Esophagus muscularis mucosa (tissue), 4 donors: ENCODE measurements at regions not wholly inside any gene's neighbourhood (a gene's known extent, or its start where the extent isn't known, plus 50 kb on each side); places are given as distances from the start of the nearest gene placed in this dataset.

Source experiments
- EP300 ChIP-seq: sonication (generic); formaldehyde crosslinking; IDR thresholded peaks from one replicate; pipeline ENCODE4 v1.6.1; 2017; ENCODE audit warnings: antibody characterized with exemption
- POLR2A ChIP-seq: fragments of 450-650 bp; IDR thresholded peaks from one replicate; pipeline ENCODE4 v1.6.1; 2017; ENCODE audit warnings: antibody characterized with exemption, moderate library complexity, mild to moderate bottlenecking, low read depth
- POLR2AphosphoS5 ChIP-seq, 2 donors: sonication (generic); formaldehyde crosslinking; IDR thresholded peaks; one replicate each; pipeline ENCODE4 v1.6.1; 2017; ENCODE audit warnings: antibody characterized with exemption in 2 of 2
- TF ChIP-seq, protein P1 (sequence below), 3 experiments: fragments of 200-600 bp in 2 of 3; fragments of 450-650 bp in 1 of 3; sonication (generic) in 2 of 3; IDR thresholded peaks; one replicate each; pipeline ENCODE4 v1.5.1; 2017 to 2019; ENCODE audit warnings: antibody characterized with exemption in 3 of 3, mild to moderate bottlenecking in 2 of 3, moderate library complexity in 1 of 3

DNA sequence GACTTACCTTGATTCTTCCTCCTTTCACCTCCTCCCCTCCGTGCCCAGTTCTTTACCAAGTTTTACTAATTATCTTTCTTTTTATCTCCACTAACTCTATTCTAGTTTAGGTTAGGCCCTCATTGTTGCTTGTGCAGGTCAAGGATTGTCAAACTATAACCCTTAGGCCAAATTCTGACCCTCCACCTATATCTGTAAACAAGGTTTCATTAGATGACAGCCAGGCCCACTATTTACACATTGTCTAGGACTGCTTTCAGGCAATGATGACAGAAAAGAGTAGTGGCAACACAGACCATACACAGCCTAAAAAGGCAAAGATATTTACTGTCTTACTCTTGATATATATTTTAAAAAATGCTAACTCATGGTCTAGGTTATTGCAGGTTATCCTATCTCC, 212.0 kb downstream of the RAD51AP2 start:
- TF ChIP-seq, protein P1, sequence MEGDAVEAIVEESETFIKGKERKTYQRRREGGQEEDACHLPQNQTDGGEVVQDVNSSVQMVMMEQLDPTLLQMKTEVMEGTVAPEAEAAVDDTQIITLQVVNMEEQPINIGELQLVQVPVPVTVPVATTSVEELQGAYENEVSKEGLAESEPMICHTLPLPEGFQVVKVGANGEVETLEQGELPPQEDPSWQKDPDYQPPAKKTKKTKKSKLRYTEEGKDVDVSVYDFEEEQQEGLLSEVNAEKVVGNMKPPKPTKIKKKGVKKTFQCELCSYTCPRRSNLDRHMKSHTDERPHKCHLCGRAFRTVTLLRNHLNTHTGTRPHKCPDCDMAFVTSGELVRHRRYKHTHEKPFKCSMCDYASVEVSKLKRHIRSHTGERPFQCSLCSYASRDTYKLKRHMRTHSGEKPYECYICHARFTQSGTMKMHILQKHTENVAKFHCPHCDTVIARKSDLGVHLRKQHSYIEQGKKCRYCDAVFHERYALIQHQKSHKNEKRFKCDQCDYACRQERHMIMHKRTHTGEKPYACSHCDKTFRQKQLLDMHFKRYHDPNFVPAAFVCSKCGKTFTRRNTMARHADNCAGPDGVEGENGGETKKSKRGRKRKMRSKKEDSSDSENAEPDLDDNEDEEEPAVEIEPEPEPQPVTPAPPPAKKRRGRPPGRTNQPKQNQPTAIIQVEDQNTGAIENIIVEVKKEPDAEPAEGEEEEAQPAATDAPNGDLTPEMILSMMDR (IDR thresholded peaks at IDR 0.05): no peak
- TF ChIP-seq POLR2A (no peak), POLR2AphosphoS5 (IDR thresholded peaks at IDR 0.05) (no peak), EP300 (no peak)
